CD4-positive, alpha-beta T cell (primary cell): ENCODE measurements at regions not wholly inside any gene's neighbourhood (a gene's known extent, or its start where the extent isn't known, plus 50 kb on each side); places are given as distances from the start of the nearest gene placed in this dataset.

Experiments
- ATAC-seq: fragments of 200-7000 bp; cut with Tn5 transposase; one replicate; pipeline ENCODE4 v1.10.0; 2022; ENCODE audit warnings: mild to moderate bottlenecking; ENCODE audit not compliant: poor library complexity
- CTCF ChIA-PET: fragments of 350-600 bp; sonication (Branson Sonifier 250); formaldehyde crosslinking; loops from one replicate; lab custom pipeline; 2021; ENCODE audit warnings: antibody characterized with exemption, inconsistent platforms; lab: Charles Lee
- POLR2A ChIA-PET: fragments of 350-600 bp; sonication (Branson Sonifier 250); formaldehyde crosslinking; loops from one replicate; lab custom pipeline; 2021; ENCODE audit warnings: antibody characterized with exemption, inconsistent platforms; lab: Charles Lee
- DNase-seq, 14 experiments: peaks; one replicate each; pipeline ENCODE4 v3.0.0-alpha.2; 2013 to 2020; ENCODE audit warnings: mixed read lengths in 2 of 14
- H3K27ac ChIP-seq, 2 donors: one replicate each; pipeline versions ENCODE4 v1.5.1 to v1.7.0; 2013; ENCODE audit warnings: low read length in 2 of 2, low read depth in 1 of 2, mild to moderate bottlenecking in 1 of 2
- H3K27me3 ChIP-seq, 2 experiments: 1 replicate in 1 of 2; 2 replicates in 1 of 2; pipeline versions ENCODE4 v1.6.1 to v1.7.0; 2013; ENCODE audit warnings: low read length in 2 of 2, control low read depth in 1 of 2, mild to moderate bottlenecking in 1 of 2, moderate library complexity in 1 of 2; ENCODE audit not compliant: insufficient read depth in 2 of 2, control insufficient read depth in 1 of 2
- H3K36me3 ChIP-seq: one replicate; pipeline ENCODE4 v1.6.1; 2013; ENCODE audit warnings: low read length, control low read depth; ENCODE audit not compliant: insufficient read depth
- H3K4me1 ChIP-seq: one replicate; pipeline ENCODE4 v1.6.1; 2013; ENCODE audit warnings: low read length, control low read depth; ENCODE audit not compliant: insufficient read depth
- H3K4me3 ChIP-seq: one replicate; pipeline ENCODE4 v1.5.1; 2013; ENCODE audit warnings: mild to moderate bottlenecking, low read length, moderate library complexity
- H3K9me3 ChIP-seq, 2 experiments: 1 replicate in 1 of 2; 2 replicates in 1 of 2; pipeline versions ENCODE4 v1.6.1 to v1.7.0; 2013; ENCODE audit warnings: low read length in 2 of 2, mild to moderate bottlenecking in 2 of 2, control low read depth in 1 of 2, moderate library complexity in 1 of 2; ENCODE audit not compliant: control insufficient read depth in 1 of 2, insufficient read depth in 1 of 2
- H3K27ac Mint-ChIP-seq: one replicate; pipeline ENCODE4 v1.8.0; 2020; ENCODE audit warnings: mixed read lengths
- H3K27me3 Mint-ChIP-seq: one replicate; pipeline ENCODE4 v1.8.0; 2021; ENCODE audit warnings: mixed read lengths
- H3K36me3 Mint-ChIP-seq: one replicate; pipeline ENCODE4 v1.8.0; 2021; ENCODE audit warnings: low read depth, mixed read lengths
- H3K4me1 Mint-ChIP-seq: one replicate; pipeline ENCODE4 v1.8.0; 2021; ENCODE audit warnings: low read depth, mixed read lengths
- H3K4me3 Mint-ChIP-seq: one replicate; pipeline ENCODE4 v1.8.0; 2020; ENCODE audit warnings: mild to moderate bottlenecking, mixed read lengths
- H3K9me3 Mint-ChIP-seq: one replicate; pipeline ENCODE4 v1.8.0; 2020; ENCODE audit warnings: mixed read lengths
- CTCF ChIP-seq: fragments of 200-600 bp; IDR thresholded peaks from one replicate; pipeline ENCODE4 v1.8.0; 2022; ENCODE audit warnings: antibody characterized with exemption, mild to moderate bottlenecking
- intact Hi-C, 2 experiments: fragments of 100-400 bp; cut with DNase I in 1 of 2; cut with micrococcal nuclease in 1 of 2; formaldehyde crosslinking; loops; one replicate each; pipeline versions ENCODE4 v1.15.1 to v1.9.0; 2023 to 2025; cut with DNase I, micrococcal nuclease

- H3K4me3 ChIP-seq, result no peak overlapping the region
- peaks cover under 1% of the 10 kb centered on the region for H3K9me3 Mint-ChIP-seq
- H3K36me3 Mint-ChIP-seq, result no peaks in the 10 kb centered on the region
- H3K27ac Mint-ChIP-seq, result no peak overlapping the region
- no peak overlapping the region for H3K27ac ChIP-seq
- DNase-seq (no peak), ATAC-seq (no peak)
- H3K9me3 ChIP-seq, result no peaks in the 10 kb centered on the region
- no peaks in the 10 kb centered on the region for H3K4me1 Mint-ChIP-seq
- H3K27me3 Mint-ChIP-seq, result no peaks in the 10 kb centered on the region
- intact Hi-C loops, result no loop called here
- H3K4me1 ChIP-seq, result no peaks in the 10 kb centered on the region
- no peaks in the 10 kb centered on the region for H3K27me3 ChIP-seq
- TF ChIP-seq CTCF, result no peak
- POLR2A ChIA-PET, result no interaction called here
- no peaks in the 10 kb centered on the region for H3K36me3 ChIP-seq
- CTCF ChIA-PET, result no interaction called here
- H3K4me3 Mint-ChIP-seq, result no peak overlapping the region
Observed at GRCh38 chr16:9518581-9518980, 427.1 kb downstream of the HAPSTR1 start.

- ChIA-PET POLR2A (no interaction called here), CTCF (no interaction called here)
- intact Hi-C loops, result no loop called here
- H3K27ac Mint-ChIP-seq, result no peak overlapping the region
- H3K4me3 Mint-ChIP-seq, result no peak overlapping the region
- no peaks in the 10 kb centered on the region for H3K36me3 Mint-ChIP-seq
- H3K4me3 ChIP-seq, result no peak overlapping the region
- no peak for DNase-seq
- H3K27me3 Mint-ChIP-seq, result no peaks in the 10 kb centered on the region
- TF ChIP-seq CTCF, result no peak
- no peaks in the 10 kb centered on the region for H3K27me3 ChIP-seq
- ATAC-seq, result no peak
- peaks cover 5% of the 10 kb centered on the region for H3K9me3 Mint-ChIP-seq
- no peaks in the 10 kb centered on the region for H3K36me3 ChIP-seq
- no peaks in the 10 kb centered on the region for H3K9me3 ChIP-seq
- no peak overlapping the region for H3K27ac ChIP-seq
- H3K4me1 Mint-ChIP-seq, result no peaks in the 10 kb centered on the region
- H3K4me1 ChIP-seq, result no peaks in the 10 kb centered on the region
Observed at GRCh38 chr16:9521749-9522370, 430.4 kb downstream of the HAPSTR1 start.

- Mint-ChIP-seq H3K4me3 (no peak overlapping the region), H3K27me3 (no peaks in the 10 kb centered on the region), H3K4me1 (no peaks in the 10 kb centered on the region), H3K9me3 (peaks cover 5% of the 10 kb centered on the region), H3K36me3 (no peaks in the 10 kb centered on the region), H3K27ac (no peak overlapping the region)
- ChIA-PET POLR2A (no interaction called here), CTCF (no interaction called here)
- no peak overlapping the region for H3K27ac ChIP-seq
- no peaks in the 10 kb centered on the region for H3K36me3 ChIP-seq
- no peaks in the 10 kb centered on the region for H3K4me1 ChIP-seq
- no peak for ATAC-seq
- H3K4me3 ChIP-seq, result no peak overlapping the region
- no peak for TF ChIP-seq CTCF
- H3K9me3 ChIP-seq, result no peaks in the 10 kb centered on the region
- intact Hi-C loops, result no loop called here
- no peaks in the 10 kb centered on the region for H3K27me3 ChIP-seq
- DNase-seq, result no peak
Observed at GRCh38 chr16:9522614-9523013, 431.2 kb downstream of the HAPSTR1 start.
